ENCODE measurements at regions not wholly inside any gene's neighbourhood (a gene's known extent, or its start where the extent isn't known, plus 50 kb on each side); places are given as distances from the start of the nearest gene placed in this dataset.

GRCh38 chr5:104213216-104213615 is 650.6 kb upstream of the NUDT12 start:
- TF ChIP-seq, protein P1, sequence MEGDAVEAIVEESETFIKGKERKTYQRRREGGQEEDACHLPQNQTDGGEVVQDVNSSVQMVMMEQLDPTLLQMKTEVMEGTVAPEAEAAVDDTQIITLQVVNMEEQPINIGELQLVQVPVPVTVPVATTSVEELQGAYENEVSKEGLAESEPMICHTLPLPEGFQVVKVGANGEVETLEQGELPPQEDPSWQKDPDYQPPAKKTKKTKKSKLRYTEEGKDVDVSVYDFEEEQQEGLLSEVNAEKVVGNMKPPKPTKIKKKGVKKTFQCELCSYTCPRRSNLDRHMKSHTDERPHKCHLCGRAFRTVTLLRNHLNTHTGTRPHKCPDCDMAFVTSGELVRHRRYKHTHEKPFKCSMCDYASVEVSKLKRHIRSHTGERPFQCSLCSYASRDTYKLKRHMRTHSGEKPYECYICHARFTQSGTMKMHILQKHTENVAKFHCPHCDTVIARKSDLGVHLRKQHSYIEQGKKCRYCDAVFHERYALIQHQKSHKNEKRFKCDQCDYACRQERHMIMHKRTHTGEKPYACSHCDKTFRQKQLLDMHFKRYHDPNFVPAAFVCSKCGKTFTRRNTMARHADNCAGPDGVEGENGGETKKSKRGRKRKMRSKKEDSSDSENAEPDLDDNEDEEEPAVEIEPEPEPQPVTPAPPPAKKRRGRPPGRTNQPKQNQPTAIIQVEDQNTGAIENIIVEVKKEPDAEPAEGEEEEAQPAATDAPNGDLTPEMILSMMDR (conservative IDR thresholded peaks at IDR 0.05; ENCODE audit: low read length) = no peak
- TF ChIP-seq EZH2phosphoT487 (IDR thresholded peaks at IDR 0.05; ENCODE audit: borderline replicate concordance, low read depth, low read length) = no peak
